ENCODE measurements at regions not wholly inside any gene's neighbourhood (a gene's known extent, or its start where the extent isn't known, plus 50 kb on each side); places are given as distances from the start of the nearest gene placed in this dataset.
A peak's percentile ranks its signal among the peaks of the same experiment; 100 is the strongest.

DNA sequence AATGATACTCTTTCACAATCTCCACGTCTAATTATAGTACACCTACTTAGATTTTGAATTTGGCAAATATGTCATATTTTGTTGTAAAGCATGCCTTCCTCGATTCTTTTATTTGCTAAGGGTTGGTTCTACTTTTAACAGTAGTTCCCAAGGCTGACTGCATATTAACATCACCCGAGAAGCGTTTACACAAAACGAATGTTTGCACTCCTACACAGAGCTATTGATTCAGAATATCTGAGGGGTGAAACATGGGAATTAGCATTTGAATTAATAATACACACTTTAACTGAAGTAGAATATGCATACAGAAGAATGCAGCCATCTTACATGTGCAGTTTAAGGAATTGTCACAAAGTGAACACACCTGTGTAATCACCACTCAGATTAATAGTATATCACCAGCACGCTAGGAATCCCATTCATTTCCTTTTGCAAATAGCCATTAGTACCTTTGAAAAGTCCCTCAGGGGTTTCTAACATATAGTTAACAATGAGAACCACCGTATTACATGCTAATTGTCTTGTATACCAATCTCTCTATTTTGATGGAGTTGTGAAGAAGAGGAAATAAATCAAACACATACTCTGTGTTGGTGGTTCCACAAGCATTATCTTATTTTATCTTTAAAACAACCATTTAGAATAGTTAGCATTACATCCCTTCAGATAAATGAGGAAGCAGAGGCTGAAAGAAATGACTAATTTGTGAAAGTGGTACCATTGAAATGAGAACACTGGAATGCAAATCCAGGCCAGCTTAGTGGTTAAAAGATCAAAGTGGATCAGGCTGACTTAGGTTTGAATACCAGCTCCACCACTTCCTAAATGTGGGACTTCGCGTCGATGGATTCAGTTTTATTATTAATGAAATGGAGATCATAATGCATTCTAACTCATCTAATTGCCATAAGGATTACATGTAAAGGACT lies 317.6 kb downstream of the HDGFL1 start:
- WGBS (ENCODE audit: missing lambda C conversion rate), result 50% methylated on average over 10 of the region's 10 CpGs
- Histone ChIP-seq H3K4me1 (peaks cover 23% of the 10 kb centered on the region), H3K4me3 (no peak overlapping the region), H3K27ac (peak overlapping the region in 1 of 2 experiments; percentile 49; a peak in 1 of 6 replicates), H3K9me3 (no peaks in the 10 kb centered on the region), H3K4me2 (no peak overlapping the region)
- ChIA-PET CTCF (interaction anchor here (0.6 kb wide), 1 partner anchor 65 kb away, joined by 4 read pairs; no protein-coding TSS in a partner anchor), POLR2A (no interaction called here)
- TF ChIP-seq PHF8 (IDR thresholded peaks at IDR 0.05; ENCODE audit: borderline replicate concordance, low read depth) (no peak), EHF (CRISPR knock-in tag; IDR thresholded peaks at IDR 0.05) (no peak), RARB (CRISPR knock-in tag; IDR thresholded peaks at IDR 0.05) (no peak), JUNB (IDR thresholded peaks at IDR 0.05) (no peak), RFX5 (IDR thresholded peaks at IDR 0.05) (no peak), ZSCAN20 (CRISPR knock-in tag; IDR thresholded peaks at IDR 0.05) (no peak), MAZ (IDR thresholded peaks at IDR 0.05; ENCODE audit: borderline replicate concordance, low read depth, low read length) (no peak), RNF2 (IDR thresholded peaks at IDR 0.05; ENCODE audit: borderline replicate concordance, low read depth) (no peak), NR3C1 (IDR thresholded peaks at IDR 0.05) (no peak), JUN (IDR thresholded peaks at IDR 0.05) (no peak), SMC3 (IDR thresholded peaks at IDR 0.05) (no peak), ZFP36 (IDR thresholded peaks at IDR 0.05; ENCODE audit: borderline replicate concordance, partially characterized antibody) (no peak), HEYL (CRISPR knock-in tag; IDR thresholded peaks at IDR 0.05) (no peak), SREBF2 (IDR thresholded peaks at IDR 0.05) (no peak), CHD2 (IDR thresholded peaks at IDR 0.05; ENCODE audit: low read length, partially characterized antibody) (no peak), NFE2L2 (conservative IDR thresholded peaks at IDR 0.05; ENCODE audit: low read length) (no peak)
- TF ChIP-seq, protein P1, sequence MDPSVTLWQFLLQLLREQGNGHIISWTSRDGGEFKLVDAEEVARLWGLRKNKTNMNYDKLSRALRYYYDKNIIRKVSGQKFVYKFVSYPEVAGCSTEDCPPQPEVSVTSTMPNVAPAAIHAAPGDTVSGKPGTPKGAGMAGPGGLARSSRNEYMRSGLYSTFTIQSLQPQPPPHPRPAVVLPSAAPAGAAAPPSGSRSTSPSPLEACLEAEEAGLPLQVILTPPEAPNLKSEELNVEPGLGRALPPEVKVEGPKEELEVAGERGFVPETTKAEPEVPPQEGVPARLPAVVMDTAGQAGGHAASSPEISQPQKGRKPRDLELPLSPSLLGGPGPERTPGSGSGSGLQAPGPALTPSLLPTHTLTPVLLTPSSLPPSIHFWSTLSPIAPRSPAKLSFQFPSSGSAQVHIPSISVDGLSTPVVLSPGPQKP (IDR thresholded peaks at IDR 0.05; ENCODE audit: low read depth, low read length), result no peak
- TF ChIP-seq, protein P2, sequence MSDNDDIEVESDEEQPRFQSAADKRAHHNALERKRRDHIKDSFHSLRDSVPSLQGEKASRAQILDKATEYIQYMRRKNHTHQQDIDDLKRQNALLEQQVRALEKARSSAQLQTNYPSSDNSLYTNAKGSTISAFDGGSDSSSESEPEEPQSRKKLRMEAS (IDR thresholded peaks at IDR 0.05), result no peak
- TF ChIP-seq, protein P3, sequence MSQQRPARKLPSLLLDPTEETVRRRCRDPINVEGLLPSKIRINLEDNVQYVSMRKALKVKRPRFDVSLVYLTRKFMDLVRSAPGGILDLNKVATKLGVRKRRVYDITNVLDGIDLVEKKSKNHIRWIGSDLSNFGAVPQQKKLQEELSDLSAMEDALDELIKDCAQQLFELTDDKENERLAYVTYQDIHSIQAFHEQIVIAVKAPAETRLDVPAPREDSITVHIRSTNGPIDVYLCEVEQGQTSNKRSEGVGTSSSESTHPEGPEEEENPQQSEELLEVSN (IDR thresholded peaks at IDR 0.05; ENCODE audit: borderline replicate concordance, low read depth), result no peak
- no peak for FAIRE-seq
- no peak for ATAC-seq
- DNase-seq (ENCODE audit: low read depth in 1 of 2, low spot score in 1 of 2), result no peak

DNA sequence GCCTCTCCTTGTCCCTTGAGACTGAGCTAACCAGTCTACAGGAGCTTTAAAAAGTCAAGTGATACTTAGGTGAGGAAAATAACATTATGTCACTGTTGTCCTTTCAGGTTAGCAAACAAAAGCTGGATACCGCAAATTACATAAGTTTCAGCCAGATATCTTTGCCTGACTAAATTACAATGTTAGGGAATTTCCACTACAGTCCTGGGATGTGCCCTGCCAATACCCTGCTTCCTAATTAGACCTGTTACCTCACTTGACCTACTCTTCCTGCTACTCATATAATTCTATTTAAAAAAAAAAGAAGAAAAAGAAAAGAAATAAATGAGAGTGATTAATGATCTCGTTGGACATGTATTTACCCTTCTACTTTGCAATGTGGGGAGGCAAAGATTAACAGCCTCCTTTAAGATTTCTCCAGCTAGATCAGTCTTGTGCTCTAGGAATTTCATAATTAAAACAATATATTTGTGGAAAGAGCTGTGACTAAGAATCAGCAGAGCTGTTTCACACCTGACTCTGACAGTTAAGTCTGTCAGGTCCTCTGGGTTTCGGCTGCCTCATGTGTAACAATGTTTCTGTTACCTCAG lies 318.9 kb downstream of the HDGFL1 start:
- Histone ChIP-seq H3K4me2 (peak overlapping the region; percentile 60), H3K27ac (peak overlapping the region; percentile 64 to 80), H3K4me3 (no peak overlapping the region), H3K9me3 (no peaks in the 10 kb centered on the region), H3K4me1 (peaks cover 27% of the 10 kb centered on the region)
- CTCF ChIA-PET, result no interaction called here
- POLR2A ChIA-PET, result interaction anchor here (0.7 kb wide), 1 partner anchor 651 kb away, joined by 3 read pairs; no protein-coding TSS in a partner anchor
- no peak for TF ChIP-seq HOXB5 (CRISPR knock-in tag; IDR thresholded peaks at IDR 0.05)
- no peak for TF ChIP-seq MYC (IDR thresholded peaks at IDR 0.05; ENCODE audit: borderline replicate concordance, low read length)
- no peak for TF ChIP-seq HOXA7 (CRISPR knock-in tag; IDR thresholded peaks at IDR 0.05)
- TF ChIP-seq NR3C1 (IDR thresholded peaks at IDR 0.05), result no peak
- TF ChIP-seq TP53 (CRISPR knock-in tag; IDR thresholded peaks at IDR 0.05), result no peak
- no peak for TF ChIP-seq CBX8 (IDR thresholded peaks at IDR 0.05)
- TF ChIP-seq, protein P4, sequence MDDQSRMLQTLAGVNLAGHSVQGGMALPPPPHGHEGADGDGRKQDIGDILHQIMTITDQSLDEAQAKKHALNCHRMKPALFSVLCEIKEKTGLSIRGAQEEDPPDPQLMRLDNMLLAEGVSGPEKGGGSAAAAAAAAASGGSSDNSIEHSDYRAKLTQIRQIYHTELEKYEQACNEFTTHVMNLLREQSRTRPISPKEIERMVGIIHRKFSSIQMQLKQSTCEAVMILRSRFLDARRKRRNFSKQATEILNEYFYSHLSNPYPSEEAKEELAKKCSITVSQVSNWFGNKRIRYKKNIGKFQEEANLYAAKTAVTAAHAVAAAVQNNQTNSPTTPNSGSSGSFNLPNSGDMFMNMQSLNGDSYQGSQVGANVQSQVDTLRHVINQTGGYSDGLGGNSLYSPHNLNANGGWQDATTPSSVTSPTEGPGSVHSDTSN (IDR thresholded peaks at IDR 0.05), result no peak
- no peak for TF ChIP-seq FOSB (CRISPR knock-in tag; IDR thresholded peaks at IDR 0.05)
- peak in 1 of 2 experiments; percentile 25 for DNase-seq (ENCODE audit: low read depth in 1 of 2, low spot score in 1 of 2)
- no peak; a peak in 1 of 6 replicates for ATAC-seq
- 13% methylated on average over 3 of the region's 3 CpGs for WGBS (ENCODE audit: missing lambda C conversion rate)
- FAIRE-seq, result no peak

Data from A549 (cell line).